LHCN-M2 (cell line): ENCODE measurements at regions not wholly inside any gene's neighbourhood (a gene's known extent, or its start where the extent isn't known, plus 50 kb on each side); places are given as distances from the start of the nearest gene placed in this dataset.
A peak's percentile ranks its signal among the peaks of the same experiment; 100 is the strongest.

ENCODE experiments used
- DNase-seq: peaks from one replicate; pipeline ENCODE4 v3.0.0-alpha.2; 2012; ENCODE audit warnings: low read depth

- DNase-seq, result no peak
Observed at GRCh38 chr10:35751347-35751746, 109.3 kb upstream of the FZD8 start.

- no peak for DNase-seq
Observed at GRCh38 chr10:35749230-35749629, 107.1 kb upstream of the FZD8 start.

GRCh38 chr10:35745617-35746403, 103.7 kb upstream of the FZD8 start:
- no peak for DNase-seq

DNA sequence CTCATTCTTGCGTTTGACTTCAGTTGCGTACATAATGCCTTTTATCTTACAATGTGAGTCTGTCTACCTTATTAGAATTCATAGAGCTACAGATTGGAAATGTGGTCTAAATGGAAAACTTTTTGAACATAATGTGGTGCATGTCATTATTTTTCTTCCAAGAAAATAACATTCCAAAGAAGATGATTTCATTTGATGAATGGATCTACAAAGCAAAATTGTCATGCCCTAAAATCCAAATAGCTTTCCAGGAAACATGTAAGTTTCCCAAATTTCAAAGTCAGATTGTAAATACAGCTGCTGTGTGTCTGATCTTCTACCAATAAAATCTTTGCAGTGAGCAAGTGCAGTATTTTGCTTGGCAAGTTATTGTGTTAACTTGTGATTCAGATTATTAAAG, 101.8 kb upstream of the FZD8 start:
- no peak for DNase-seq

- no peak for DNase-seq
Observed at GRCh38 chr10:35743351-35743750, 101.3 kb upstream of the FZD8 start.

DNA sequence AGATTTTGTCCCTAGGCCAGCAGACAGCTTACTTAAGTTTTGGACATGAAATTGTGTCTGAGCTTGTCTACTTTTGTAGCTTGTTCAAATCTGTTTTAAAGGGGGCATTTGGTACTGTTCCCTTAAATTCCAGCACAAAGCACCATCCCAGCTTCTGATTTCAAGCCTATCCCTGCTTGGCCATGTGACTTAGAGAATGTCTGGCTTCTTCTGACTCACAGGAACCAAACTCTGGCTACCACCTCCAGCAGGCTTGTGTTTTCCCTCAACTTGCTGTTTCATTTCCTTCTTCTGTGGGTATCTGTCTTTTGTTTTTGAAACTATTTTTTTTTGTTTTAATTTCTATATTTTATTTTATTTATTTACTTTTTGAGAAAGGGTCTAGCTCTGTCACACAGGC, 97.9 kb upstream of the FZD8 start:
- DNase-seq, result peak; percentile 2

DNA sequence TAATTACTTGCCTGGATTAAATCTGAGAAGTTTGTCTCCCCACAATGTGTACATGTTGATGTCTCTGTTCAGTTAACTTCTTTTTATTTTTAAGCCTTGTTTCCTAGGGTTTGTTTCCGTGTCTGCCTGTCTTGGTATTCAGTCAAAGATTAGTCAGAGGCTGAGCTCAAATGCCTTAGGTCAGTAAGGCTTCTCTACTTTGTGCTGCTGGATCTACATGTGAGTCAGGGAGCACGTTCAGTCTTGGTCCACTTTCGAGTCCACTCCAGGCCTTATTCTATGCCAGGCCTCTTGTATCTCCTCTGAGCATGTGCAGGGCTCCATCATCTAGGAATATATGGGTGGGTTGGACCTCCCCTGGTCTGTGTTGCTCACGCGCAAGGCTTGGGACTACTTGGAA, 93.3 kb upstream of the FZD8 start:
- peak; percentile 8 for DNase-seq

DNA sequence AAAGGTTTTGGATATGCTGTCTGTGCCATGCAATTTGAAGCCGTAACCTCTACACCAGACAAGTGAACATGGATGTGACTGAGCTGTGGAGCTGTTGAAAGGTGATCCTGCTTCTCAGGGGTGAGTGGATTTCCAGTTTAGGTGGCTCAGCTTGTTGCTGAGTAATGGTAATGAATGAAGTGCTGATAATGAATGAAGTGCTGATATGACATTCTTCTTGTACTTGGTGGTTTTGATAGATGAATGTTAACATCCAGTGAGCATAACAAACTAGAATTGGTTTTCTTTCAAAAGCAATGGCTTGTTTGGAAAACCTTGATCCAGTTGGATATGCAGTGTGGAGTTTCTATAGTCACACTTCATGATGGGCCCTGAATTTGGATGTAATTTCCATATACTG, 89.7 kb upstream of the FZD8 start:
- DNase-seq, result no peak

GRCh38 chr10:35728341-35728740, 86.2 kb upstream of the FZD8 start:
- DNase-seq, result no peak

DNA sequence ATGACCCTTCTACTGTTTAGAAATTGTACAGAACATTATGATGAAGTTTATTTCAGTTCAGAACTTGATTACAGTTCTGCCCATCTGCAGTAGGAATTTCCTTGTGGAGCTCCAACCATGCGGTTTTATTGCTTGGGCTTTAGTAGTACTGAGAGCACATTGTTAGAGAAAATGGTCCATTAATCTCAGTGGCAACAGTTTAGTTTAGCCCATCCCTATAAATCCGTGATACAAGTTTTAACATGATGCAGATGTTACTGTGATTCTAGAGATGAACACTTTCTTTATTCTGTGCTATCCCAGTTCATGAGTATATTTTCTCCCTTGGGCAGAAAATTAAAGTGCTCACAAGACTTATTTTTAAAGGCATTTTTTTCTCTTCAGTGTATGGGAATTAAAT, 84.8 kb upstream of the FZD8 start:
- DNase-seq, result no peak

DNA sequence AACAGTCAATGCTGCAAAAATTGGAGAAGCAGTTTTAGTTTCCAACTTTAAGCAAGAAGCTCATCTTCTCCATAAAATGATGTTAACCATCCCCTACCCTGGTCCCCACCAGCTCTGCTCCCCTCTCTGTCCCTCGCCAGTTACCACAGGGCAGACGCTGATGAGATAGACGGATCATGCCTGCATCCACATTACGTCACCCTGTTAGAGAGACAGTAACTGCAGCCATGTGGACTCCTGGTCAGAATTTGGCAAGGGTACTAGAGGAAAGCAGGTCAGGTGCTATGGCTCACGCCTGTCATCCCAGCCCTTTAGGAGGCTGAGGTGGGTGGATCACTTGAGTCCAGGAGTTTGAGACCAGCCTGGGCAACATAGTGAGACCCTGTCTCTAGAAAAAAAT, 81.9 kb upstream of the FZD8 start:
- no peak for DNase-seq

DNA sequence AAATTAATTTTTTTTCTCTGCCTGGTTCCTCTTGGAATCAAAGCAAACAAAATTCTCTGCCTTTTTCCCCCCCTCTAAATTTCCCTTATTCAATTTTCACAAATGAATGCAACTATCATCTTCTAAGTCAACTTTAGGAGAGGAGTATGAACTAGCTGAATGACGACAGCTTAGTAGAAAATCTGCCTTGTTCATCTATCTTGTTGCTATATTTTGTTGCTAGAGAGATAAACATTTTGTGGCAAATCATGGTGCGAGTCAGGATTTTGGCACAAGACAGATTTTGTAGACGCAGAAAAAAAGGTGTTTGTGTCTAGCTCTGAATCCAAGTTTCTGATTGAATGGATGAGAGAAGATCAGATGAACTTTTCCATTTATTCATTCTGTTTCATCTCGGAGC, 81.0 kb upstream of the FZD8 start:
- no peak for DNase-seq

GRCh38 chr10:35722636-35723035, 80.5 kb upstream of the FZD8 start:
- no peak for DNase-seq

DNA sequence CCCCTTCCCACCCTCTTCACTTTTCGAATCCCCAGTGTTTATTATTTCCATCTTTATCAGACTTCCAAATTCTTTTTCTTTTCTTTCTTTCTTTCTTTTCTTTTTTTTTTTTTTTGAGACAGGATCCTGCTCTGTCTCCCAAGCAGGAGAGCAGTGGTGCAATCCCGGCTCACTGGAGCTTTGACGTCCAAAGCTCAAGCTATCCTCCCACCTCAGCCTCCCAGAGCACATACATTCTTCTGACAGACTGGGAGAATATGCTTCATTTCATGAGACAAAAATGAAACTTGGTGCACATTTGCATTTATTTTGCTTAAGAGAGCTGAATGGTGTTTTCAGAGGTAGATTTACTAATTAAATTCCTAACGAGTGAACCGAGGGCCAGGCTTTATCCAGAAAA, 80.1 kb upstream of the FZD8 start:
- no peak for DNase-seq

DNA sequence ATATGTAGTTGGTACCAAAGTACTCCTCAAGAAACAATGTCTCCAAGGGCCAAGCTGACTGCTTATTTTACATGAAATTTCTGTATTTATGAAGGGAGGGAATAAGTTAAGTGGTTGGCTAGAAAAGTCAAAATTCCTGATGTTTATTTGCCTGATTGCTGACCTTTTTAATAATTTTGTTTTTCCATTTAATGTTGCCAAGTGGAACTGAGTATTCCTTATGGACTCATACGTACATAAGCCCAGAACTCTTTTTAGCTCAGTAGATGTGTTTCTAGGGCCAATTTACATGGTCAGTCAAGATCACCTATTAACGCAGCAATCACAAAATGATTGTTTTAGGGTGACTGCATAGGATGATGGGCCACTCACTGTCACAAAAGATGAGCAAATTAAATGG, 78.3 kb upstream of the FZD8 start:
- no peak for DNase-seq

- no peak for DNase-seq
Observed at GRCh38 chr10:35716776-35717175, 74.7 kb upstream of the FZD8 start.

- DNase-seq, result no peak
Observed at GRCh38 chr10:35712486-35712885, 70.4 kb upstream of the FZD8 start.

DNA sequence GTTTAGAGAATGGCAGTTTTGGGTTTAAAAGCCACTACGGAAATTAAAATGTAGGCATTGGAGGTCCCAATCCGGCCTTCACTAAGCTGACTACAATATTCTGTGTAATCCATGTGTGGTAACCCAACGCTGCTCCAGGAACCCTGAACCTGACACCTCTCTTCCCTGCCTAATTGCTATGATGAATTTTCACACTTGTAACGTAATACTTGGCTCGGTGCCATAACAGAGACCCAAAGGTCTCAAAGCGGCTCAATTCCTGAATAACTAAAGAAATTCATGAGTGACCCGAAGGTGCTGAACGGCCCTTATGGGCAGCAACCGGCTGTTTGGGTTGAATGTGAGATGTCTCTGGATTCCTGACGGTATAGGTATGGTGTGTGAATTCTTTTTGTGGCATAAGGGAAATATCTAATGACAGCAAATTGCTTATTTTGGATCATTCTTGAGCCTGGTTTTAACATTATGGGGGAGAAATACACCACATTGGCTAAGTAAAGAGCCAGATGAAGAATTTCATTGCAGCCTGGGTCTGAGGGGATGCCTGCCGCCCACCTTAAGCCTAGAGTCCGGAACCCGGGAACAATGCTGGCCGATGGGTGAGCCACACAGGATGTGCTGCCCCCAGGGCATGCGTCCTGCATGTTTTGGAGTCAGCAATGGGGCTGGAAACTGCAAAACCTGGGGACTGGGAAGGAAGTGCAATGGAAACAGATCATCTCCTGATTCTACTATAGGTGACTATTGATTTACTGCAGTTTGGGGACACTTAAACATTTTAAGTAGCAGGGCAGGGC, 69.7 kb upstream of the FZD8 start:
- no peak for DNase-seq

DNA sequence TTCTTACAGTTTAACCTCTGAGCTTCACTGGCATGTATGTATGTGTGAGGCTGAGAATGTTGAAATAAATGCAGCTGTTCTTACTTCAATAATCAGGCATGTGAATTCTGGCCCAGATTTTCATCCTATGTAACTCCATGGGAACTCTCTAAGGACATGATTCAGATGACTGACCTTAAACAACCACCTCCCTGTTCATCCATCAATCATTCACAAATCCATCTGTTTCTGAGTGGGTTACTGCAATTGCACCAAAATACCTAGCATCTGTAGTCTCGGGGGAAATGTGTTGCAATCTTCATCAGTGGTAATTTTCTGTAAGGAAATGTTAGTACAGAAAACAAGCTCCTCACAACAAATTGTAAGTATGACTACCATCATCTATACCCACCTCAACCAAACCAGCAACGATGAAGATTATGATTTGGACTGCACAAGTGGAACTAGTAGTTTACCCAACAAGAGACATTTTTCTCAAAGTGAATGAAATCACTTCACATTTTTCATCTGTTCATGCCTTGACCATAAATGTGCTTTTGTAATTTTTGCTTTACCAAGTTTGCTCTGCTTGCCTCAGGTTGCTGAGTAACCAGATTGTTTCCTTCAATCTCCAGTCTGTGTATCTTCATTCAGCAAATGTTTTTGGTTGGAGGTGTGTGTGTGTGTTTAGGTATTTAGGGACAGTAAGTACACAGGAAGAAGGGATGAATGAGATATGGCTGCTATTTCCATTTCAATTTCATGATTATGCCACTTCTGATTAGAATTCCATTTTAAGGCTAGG, 65.7 kb upstream of the FZD8 start:
- peak; percentile 56 for DNase-seq

DNA sequence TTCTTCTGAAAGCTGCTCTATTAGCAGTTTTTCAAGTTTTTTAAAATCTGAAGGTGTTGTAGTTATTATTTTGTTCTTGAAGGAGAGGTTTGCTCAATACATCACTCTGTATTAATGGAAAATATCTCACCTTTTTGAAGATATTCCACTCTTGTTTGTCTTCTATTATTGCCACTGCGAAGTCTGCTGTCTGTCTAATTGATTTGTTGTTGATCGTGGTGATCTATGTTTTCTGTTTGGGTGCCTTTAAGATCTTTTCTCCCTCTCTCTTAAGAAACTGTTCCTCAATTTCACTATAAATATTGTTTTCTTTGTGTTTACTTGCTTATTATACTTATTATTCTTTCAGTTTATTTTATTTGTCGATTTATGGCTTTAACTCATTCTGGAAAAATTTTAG, 64.9 kb upstream of the FZD8 start:
- no peak for DNase-seq

- DNase-seq, result no peak
Observed at GRCh38 chr10:35705671-35706070, 63.6 kb upstream of the FZD8 start.

DNA sequence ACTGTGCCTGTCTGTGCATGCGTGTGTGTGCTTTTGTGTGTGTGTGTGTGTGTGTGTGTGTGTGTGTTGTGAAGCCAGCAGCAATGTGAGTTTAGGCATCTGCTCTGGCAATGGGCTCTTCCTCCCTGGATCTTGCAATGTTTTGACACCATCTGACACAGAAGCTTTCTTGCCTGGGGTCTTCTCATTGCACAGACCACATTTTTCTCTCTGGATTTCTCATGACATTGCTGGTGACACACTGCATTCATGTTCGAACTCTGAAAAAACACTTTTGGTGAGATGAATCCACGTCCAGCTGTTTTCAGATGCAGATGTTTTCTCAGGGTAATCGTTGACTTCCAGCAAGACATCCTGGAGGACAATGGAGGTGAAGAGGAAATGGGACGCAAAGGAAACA, 63.0 kb upstream of the FZD8 start:
- DNase-seq, result no peak
